Heart left ventricle (tissue), 16 donors: ENCODE measurements at regions not wholly inside any gene's neighbourhood (a gene's known extent, or its start where the extent isn't known, plus 50 kb on each side); places are given as distances from the start of the nearest gene placed in this dataset.

Experiments used
- ATAC-seq, 4 donors: fragments of 200-7000 bp; cut with Tn5 transposase; one replicate each; pipeline ENCODE4 v1.9.1; 2020 to 2022; ENCODE audit warnings: moderate library complexity in 4 of 4, mild to moderate bottlenecking in 3 of 4, moderate number of reproducible peaks in 1 of 4
- DNase-seq, 5 donors: peaks; one replicate each; pipeline ENCODE4 v3.0.0-alpha.2; 2020
- H3K27ac ChIP-seq, 12 donors: fragments of 200-600 bp; sonication (generic) in 4 of 12; one replicate each; pipeline versions ENCODE4 v1.5.0 to v1.8.0; 2016 to 2022; ENCODE audit warnings: mild to moderate bottlenecking in 2 of 12
- H3K27me3 ChIP-seq, 9 donors: fragments of 200-600 bp; sonication (generic) in 2 of 9; one replicate each; pipeline versions ENCODE4 v1.5.1 to v1.8.0; 2016 to 2022; ENCODE audit warnings: mild to moderate bottlenecking in 3 of 9
- H3K36me3 ChIP-seq, 9 donors: fragments of 200-600 bp; sonication (generic) in 2 of 9; one replicate each; pipeline versions ENCODE4 v1.5.0 to v1.8.0; 2018 to 2022; ENCODE audit warnings: mild to moderate bottlenecking in 2 of 9
- H3K4me1 ChIP-seq, 12 donors: fragments of 200-600 bp; sonication (generic) in 4 of 12; one replicate each; pipeline versions ENCODE4 v1.5.0 to v1.8.0; 2016 to 2022; ENCODE audit warnings: mild to moderate bottlenecking in 3 of 12
- H3K4me3 ChIP-seq, 12 donors: fragments of 200-600 bp; sonication (generic) in 4 of 12; one replicate each; pipeline versions ENCODE4 v1.5.0 to v1.8.0; 2017 to 2022; ENCODE audit warnings: mild to moderate bottlenecking in 9 of 12, moderate library complexity in 4 of 12
- H3K9me3 ChIP-seq, 12 donors: fragments of 200-600 bp; sonication (generic) in 4 of 12; one replicate each; pipeline versions ENCODE4 v1.5.0 to v1.8.0; 2016 to 2022; ENCODE audit warnings: mild to moderate bottlenecking in 1 of 12
- CTCF ChIP-seq, 12 donors: fragments of 200-600 bp; sonication (generic) in 4 of 12; IDR thresholded peaks; one replicate each; pipeline versions ENCODE4 v1.5.0 to v1.8.0; 2018 to 2022; ENCODE audit warnings: antibody characterized with exemption in 12 of 12, mild to moderate bottlenecking in 5 of 12
- POLR2A ChIP-seq, 2 donors: fragments of 450-650 bp; IDR thresholded peaks; one replicate each; pipeline ENCODE4 v1.6.1; 2017; ENCODE audit warnings: antibody characterized with exemption in 2 of 2, mild to moderate bottlenecking in 2 of 2, moderate library complexity in 2 of 2
- WGBS, 4 donors: extraction: QIAGEN DNeasy Blood & Tissue Kit in 2 of 4; methylation state at CpG; one replicate each; pipeline versions ENCODE4 v1.1.5 to v1.1.7; 2013 to 2018; 5-methylcytosine and 5-hydroxymethylcytosine counted together
- intact Hi-C, 10 donors: fragments of 100-400 bp; cut with DNase I; formaldehyde crosslinking; loops; one replicate each; pipeline versions ENCODE4 v1.11.1 to v1.14.2; 2022
- donor health status: ischemic (EF 13 %, LVEDD 7.1; RV severe dilation, severe dysfunction).
- donor health status: healthy with polysubstance abuse.
- donor health status: DM: no; HTN: yes; CAD: no.
- donor health status: DM: no; HTN: no; CAD: no.
- donor health status: ischemic (EF 25% LVEDD 6.9; RV normal size, moderate dysfunction).
- donor health status: ischemic (EF 25% LVEDD 5.7; RV mildly dilated, moderate dysfunction).
- donor health status: healthy.
- donor health status: DM: yes; HTN: yes; CAD: no.
- donor health status: ischemic (EF 35%, LVEDD 5.7; RV mildly dilated, moderate dysfunction).
- donor health status: nonischemic (EF 11% LVEDD 7.7; RV severe dilation, severe dysfunction).
- donor health status: DM: yes; HTN: yes; CAD: no.
- donor health status: PGD.
- donor health status: ischemic (EF 29% LVEDD 5.4; RV normal size, mild dysfunction).
- donor health status: nonischemic (EF 23%, LVEDD 6.1; RV moderate dilation, normal function).

GRCh38 chr4:189285377-189285776, 655.3 kb upstream of the FRG1 start:
- Histone ChIP-seq H3K27ac (no peak overlapping the region), H3K4me1 (no peaks in the 10 kb centered on the region), H3K36me3 (no peaks in the 10 kb centered on the region), H3K4me3 (no peak overlapping the region), H3K27me3 (no peaks in the 10 kb centered on the region), H3K9me3 (no peaks in the 10 kb centered on the region)
- TF ChIP-seq POLR2A (IDR thresholded peaks at IDR 0.05) (no peak), CTCF (IDR thresholded peaks at IDR 0.05) (no peak)
- intact Hi-C loops: no loop called here
- WGBS, 4 donors: 70 to 89% (median 76%) methylated on average over 8 of the region's 8 CpGs
- DNase-seq: no peak
- no peak for ATAC-seq

GRCh38 chr4:189291939-189292338, 648.7 kb upstream of the FRG1 start:
- H3K4me1 ChIP-seq: no peaks in the 10 kb centered on the region
- no peaks in the 10 kb centered on the region for H3K9me3 ChIP-seq
- ATAC-seq: no peak
- TF ChIP-seq POLR2A (IDR thresholded peaks at IDR 0.05) (no peak), CTCF (IDR thresholded peaks at IDR 0.05) (no peak)
- intact Hi-C loops: no loop called here
- H3K27me3 ChIP-seq: no peaks in the 10 kb centered on the region
- no peak for DNase-seq
- no peak overlapping the region for H3K27ac ChIP-seq
- no peak overlapping the region for H3K4me3 ChIP-seq
- no peaks in the 10 kb centered on the region for H3K36me3 ChIP-seq

- Histone ChIP-seq H3K9me3 (no peaks in the 10 kb centered on the region), H3K27me3 (no peaks in the 10 kb centered on the region), H3K36me3 (no peaks in the 10 kb centered on the region), H3K4me3 (no peak overlapping the region), H3K4me1 (no peaks in the 10 kb centered on the region), H3K27ac (no peak overlapping the region)
- ATAC-seq: no peak
- TF ChIP-seq CTCF (IDR thresholded peaks at IDR 0.05) (no peak), POLR2A (IDR thresholded peaks at IDR 0.05) (no peak)
- no peak for DNase-seq
- intact Hi-C loops: no loop called here
- 34 to 54% (median 38%) methylated on average over 3 of the region's 3 CpGs for WGBS, 4 donors
Observed at GRCh38 chr4:189293459-189293858, 647.2 kb upstream of the FRG1 start.

GRCh38 chr4:189294574-189294973, 646.1 kb upstream of the FRG1 start:
- ATAC-seq: no peak
- Histone ChIP-seq H3K4me3 (no peak overlapping the region), H3K9me3 (no peaks in the 10 kb centered on the region), H3K36me3 (no peaks in the 10 kb centered on the region), H3K4me1 (no peaks in the 10 kb centered on the region), H3K27me3 (no peaks in the 10 kb centered on the region), H3K27ac (no peak overlapping the region)
- 86 to 91% (median 87%) methylated on average over 3 of the region's 3 CpGs for WGBS, 4 donors
- intact Hi-C loops: no loop called here
- TF ChIP-seq CTCF (IDR thresholded peaks at IDR 0.05) (no peak), POLR2A (IDR thresholded peaks at IDR 0.05) (no peak)
- DNase-seq: no peak
